ENCODE measurements at regions not wholly inside any gene's neighbourhood (a gene's known extent, or its start where the extent isn't known, plus 50 kb on each side); places are given as distances from the start of the nearest gene placed in this dataset.

- H3K4me1 ChIP-seq, result peaks cover 0 to 6% of the 10 kb centered on the region in 2 donors
- in situ Hi-C loops (cut with MboI; ENCODE audit: low sequenced_read_pairs in 4 of 4), result no loop called here
- intact Hi-C loops (cut with DNase I; ENCODE audit: low total_unique reads), result no loop called here
- H3K27ac ChIP-seq, result no peak overlapping the region
- H3K4me3 ChIP-seq, result no peak overlapping the region
- no peaks in the 10 kb centered on the region for H3K9me3 ChIP-seq
- H3K27me3 ChIP-seq, result no peaks in the 10 kb centered on the region
- ATAC-seq, result no peak
- no peak for DNase-seq
- no peak for TF ChIP-seq CTCF (IDR thresholded peaks at IDR 0.05 in 4 of 5, conservative IDR thresholded peaks at IDR 0.05 in 1 of 5)
- TF ChIP-seq POLR2A (IDR thresholded peaks at IDR 0.05), result no peak
- no peaks in the 10 kb centered on the region for H3K36me3 ChIP-seq
Measured at GRCh38 chr4:148693913-148694649, 251.9 kb upstream of the NR3C2 start.

- Histone ChIP-seq H3K36me3 (no peaks in the 10 kb centered on the region), H3K4me3 (no peak overlapping the region), H3K9me3 (no peaks in the 10 kb centered on the region), H3K27ac (peak overlapping the region in 2 of 4 donors; percentile 16 to 55), H3K27me3 (no peaks in the 10 kb centered on the region), H3K4me1 (peaks cover 0 to 6% of the 10 kb centered on the region in 2 donors)
- no peak for TF ChIP-seq CTCF (IDR thresholded peaks at IDR 0.05 in 4 of 5, conservative IDR thresholded peaks at IDR 0.05 in 1 of 5)
- no peak for TF ChIP-seq POLR2A (IDR thresholded peaks at IDR 0.05)
- DNase-seq, result peak; percentile 16 to 30
- ATAC-seq, result peak in 1 of 2 donors; percentile 96
- in situ Hi-C loops (cut with MboI; ENCODE audit: low sequenced_read_pairs in 4 of 4) (no loop called here), intact Hi-C loops (cut with DNase I; ENCODE audit: low total_unique reads) (no loop called here)
Measured at GRCh38 chr4:148692242-148692641, 250.0 kb upstream of the NR3C2 start.

- DNase-seq (no peak), ATAC-seq (no peak)
- no peaks in the 10 kb centered on the region for H3K4me1 ChIP-seq
- intact Hi-C loops (cut with DNase I; ENCODE audit: low total_unique reads), result no loop called here
- H3K27me3 ChIP-seq, result no peaks in the 10 kb centered on the region
- in situ Hi-C loops (cut with MboI; ENCODE audit: low sequenced_read_pairs in 4 of 4), result no loop called here
- H3K9me3 ChIP-seq, result no peaks in the 10 kb centered on the region
- TF ChIP-seq CTCF (IDR thresholded peaks at IDR 0.05 in 4 of 5, conservative IDR thresholded peaks at IDR 0.05 in 1 of 5), result no peak
- H3K36me3 ChIP-seq, result no peaks in the 10 kb centered on the region
- H3K4me3 ChIP-seq, result no peak overlapping the region
- no peak overlapping the region for H3K27ac ChIP-seq
Measured at GRCh38 chr4:148686449-148686848, 244.2 kb upstream of the NR3C2 start.

- no peak for TF ChIP-seq POLR2A (IDR thresholded peaks at IDR 0.05)
- no peak for TF ChIP-seq CTCF (IDR thresholded peaks at IDR 0.05 in 4 of 5, conservative IDR thresholded peaks at IDR 0.05 in 1 of 5)
- no peaks in the 10 kb centered on the region for H3K4me1 ChIP-seq
- H3K36me3 ChIP-seq, result no peaks in the 10 kb centered on the region
- DNase-seq, result no peak
- no peaks in the 10 kb centered on the region for H3K9me3 ChIP-seq
- no peak overlapping the region for H3K27ac ChIP-seq
- no peaks in the 10 kb centered on the region for H3K27me3 ChIP-seq
- intact Hi-C loops (cut with DNase I; ENCODE audit: low total_unique reads) (no loop called here), in situ Hi-C loops (cut with MboI; ENCODE audit: low sequenced_read_pairs in 4 of 4) (no loop called here)
- no peak for ATAC-seq
- H3K4me3 ChIP-seq, result no peak overlapping the region
Measured at GRCh38 chr4:148684638-148685037, 242.4 kb upstream of the NR3C2 start.

GRCh38 chr4:148680884-148681283, 238.7 kb upstream of the NR3C2 start:
- H3K27me3 ChIP-seq, result no peaks in the 10 kb centered on the region
- intact Hi-C loops (cut with DNase I; ENCODE audit: low total_unique reads) (no loop called here), in situ Hi-C loops (cut with MboI; ENCODE audit: low sequenced_read_pairs in 4 of 4) (no loop called here)
- ATAC-seq, result no peak
- TF ChIP-seq CTCF (IDR thresholded peaks at IDR 0.05 in 4 of 5, conservative IDR thresholded peaks at IDR 0.05 in 1 of 5), result no peak
- no peak for TF ChIP-seq POLR2A (IDR thresholded peaks at IDR 0.05)
- H3K4me3 ChIP-seq, result no peak overlapping the region
- no peaks in the 10 kb centered on the region for H3K36me3 ChIP-seq
- no peaks in the 10 kb centered on the region for H3K4me1 ChIP-seq
- no peaks in the 10 kb centered on the region for H3K9me3 ChIP-seq
- H3K27ac ChIP-seq, result no peak overlapping the region
- no peak for DNase-seq

Measured in gastrocnemius medialis (tissue), 4 donors.